ENCODE measurements at regions not wholly inside any gene's neighbourhood (a gene's known extent, or its start where the extent isn't known, plus 50 kb on each side); places are given as distances from the start of the nearest gene placed in this dataset.

- intact Hi-C loops (cut with DNase I; ENCODE audit: low total_unique reads), result no loop called here
- H3K4me3 ChIP-seq, result no peak overlapping the region
- 67 to 89% (median 76%) methylated on average over 1 of the region's 1 CpG for WGBS, 5 donors
- no peaks in the 10 kb centered on the region for H3K4me1 ChIP-seq
- no peak for DNase-seq
- no peaks in the 10 kb centered on the region for H3K27me3 ChIP-seq
- H3K27ac ChIP-seq, result no peak overlapping the region
- TF ChIP-seq CTCF (IDR thresholded peaks at IDR 0.05), result no peak
- TF ChIP-seq POLR2A (IDR thresholded peaks at IDR 0.05), result no peak
- TF ChIP-seq POLR2AphosphoS5 (IDR thresholded peaks at IDR 0.05), result no peak
- TF ChIP-seq EP300 (IDR thresholded peaks at IDR 0.05), result no peak
- H3K36me3 ChIP-seq, result no peaks in the 10 kb centered on the region
- H3K9me3 ChIP-seq, result no peaks in the 10 kb centered on the region
These were observed 867.3 kb downstream of the TTLL7 start for GRCh38 chr1:83131692-83131955.

GRCh38 chr1:83130886-83131691, 867.8 kb downstream of the TTLL7 start:
- no peak for DNase-seq
- intact Hi-C loops (cut with DNase I; ENCODE audit: low total_unique reads), result no loop called here
- H3K9me3 ChIP-seq, result no peaks in the 10 kb centered on the region
- TF ChIP-seq CTCF (IDR thresholded peaks at IDR 0.05), result no peak
- TF ChIP-seq EP300 (IDR thresholded peaks at IDR 0.05), result no peak
- no peak for TF ChIP-seq POLR2AphosphoS5 (IDR thresholded peaks at IDR 0.05)
- no peak for TF ChIP-seq POLR2A (IDR thresholded peaks at IDR 0.05)
- no peak overlapping the region for H3K4me3 ChIP-seq
- H3K36me3 ChIP-seq, result no peaks in the 10 kb centered on the region
- WGBS, 5 donors, result 80 to 87% (median 84%) methylated on average over 3 of the region's 3 CpGs
- no peak overlapping the region for H3K27ac ChIP-seq
- H3K27me3 ChIP-seq, result no peaks in the 10 kb centered on the region
- no peaks in the 10 kb centered on the region for H3K4me1 ChIP-seq

- no peak for DNase-seq
- Histone ChIP-seq H3K9me3 (no peaks in the 10 kb centered on the region), H3K4me1 (no peaks in the 10 kb centered on the region), H3K36me3 (no peaks in the 10 kb centered on the region), H3K4me3 (no peak overlapping the region), H3K27me3 (no peaks in the 10 kb centered on the region), H3K27ac (no peak overlapping the region)
- intact Hi-C loops (cut with DNase I; ENCODE audit: low total_unique reads), result no loop called here
- 87 to 96% (median 94%) methylated on average over 3 of the region's 3 CpGs for WGBS, 5 donors
- no peak for TF ChIP-seq POLR2A (IDR thresholded peaks at IDR 0.05)
- TF ChIP-seq EP300 (IDR thresholded peaks at IDR 0.05), result no peak
- TF ChIP-seq CTCF (IDR thresholded peaks at IDR 0.05), result no peak
- TF ChIP-seq POLR2AphosphoS5 (IDR thresholded peaks at IDR 0.05), result no peak
These were observed 869.8 kb downstream of the TTLL7 start for GRCh38 chr1:83129107-83129506.

GRCh38 chr1:83125456-83125855, 873.5 kb downstream of the TTLL7 start:
- intact Hi-C loops (cut with DNase I; ENCODE audit: low total_unique reads), result no loop called here
- no peaks in the 10 kb centered on the region for H3K27me3 ChIP-seq
- WGBS, 5 donors, result 84 to 95% (median 89%) methylated on average over 2 of the region's 2 CpGs
- H3K4me3 ChIP-seq, result no peak overlapping the region
- no peak overlapping the region for H3K27ac ChIP-seq
- no peaks in the 10 kb centered on the region for H3K9me3 ChIP-seq
- TF ChIP-seq CTCF (IDR thresholded peaks at IDR 0.05) (no peak), EP300 (IDR thresholded peaks at IDR 0.05) (no peak), POLR2AphosphoS5 (IDR thresholded peaks at IDR 0.05) (no peak), POLR2A (IDR thresholded peaks at IDR 0.05) (no peak)
- DNase-seq, result no peak
- H3K36me3 ChIP-seq, result no peaks in the 10 kb centered on the region
- H3K4me1 ChIP-seq, result no peaks in the 10 kb centered on the region

All from stomach (tissue), 8 donors.